HG03432 (cell line): ENCODE measurements at regions not wholly inside any gene's neighbourhood (a gene's known extent, or its start where the extent isn't known, plus 50 kb on each side); places are given as distances from the start of the nearest gene placed in this dataset.

Source experiments
- ATAC-seq: cut with Tn5 transposase; IDR thresholded peaks from one replicate; pipeline ENCODE4 v1.9.1; 2021; ENCODE audit warnings: mild to moderate bottlenecking, moderate library complexity; ENCODE audit not compliant: unreplicated experiment

DNA sequence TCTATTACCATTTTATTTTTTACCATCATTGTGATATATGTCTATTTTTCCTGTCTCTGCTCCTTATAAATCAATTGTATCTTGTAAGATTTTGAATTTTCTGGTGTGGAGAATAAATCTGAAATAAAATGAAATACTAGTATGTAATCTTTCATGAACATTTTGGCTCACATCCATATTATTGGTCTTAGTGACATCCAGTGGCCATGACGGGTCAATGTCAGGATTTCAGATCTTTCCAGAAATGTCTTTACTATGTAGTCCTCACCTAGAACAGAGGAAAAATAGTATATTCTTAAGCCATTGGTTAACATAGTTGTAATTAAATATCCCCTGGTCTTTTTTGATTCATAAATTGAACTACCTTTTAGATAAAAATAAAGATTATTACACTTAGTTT is 109.8 kb upstream of the GPC6 start:
- no peak for ATAC-seq

DNA sequence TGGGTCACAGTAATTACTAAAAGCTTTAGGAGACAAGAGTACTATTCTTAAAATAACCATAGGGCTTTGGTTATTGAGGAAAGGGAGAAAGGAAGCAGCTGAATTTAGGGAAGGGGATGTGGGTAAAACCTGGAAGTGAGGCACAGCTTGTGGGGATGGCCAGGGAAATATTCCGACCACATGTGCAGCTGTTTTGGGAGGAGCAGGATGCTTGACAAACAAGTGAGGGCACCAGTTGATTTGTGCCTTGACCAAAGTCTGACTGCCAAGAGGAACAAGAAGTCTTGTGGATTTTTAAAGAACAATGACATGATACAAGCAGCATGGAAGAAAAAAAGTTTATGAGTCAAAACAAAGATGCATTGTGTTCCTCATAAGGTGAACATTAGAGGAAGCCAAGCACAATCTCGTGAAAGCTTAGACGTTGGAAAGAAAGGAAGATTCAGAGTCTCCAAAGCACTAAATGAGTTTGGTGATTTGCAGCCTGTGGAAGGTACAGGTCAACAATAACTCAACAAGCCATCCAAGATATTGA is 108.5 kb upstream of the GPC6 start:
- no peak for ATAC-seq

DNA sequence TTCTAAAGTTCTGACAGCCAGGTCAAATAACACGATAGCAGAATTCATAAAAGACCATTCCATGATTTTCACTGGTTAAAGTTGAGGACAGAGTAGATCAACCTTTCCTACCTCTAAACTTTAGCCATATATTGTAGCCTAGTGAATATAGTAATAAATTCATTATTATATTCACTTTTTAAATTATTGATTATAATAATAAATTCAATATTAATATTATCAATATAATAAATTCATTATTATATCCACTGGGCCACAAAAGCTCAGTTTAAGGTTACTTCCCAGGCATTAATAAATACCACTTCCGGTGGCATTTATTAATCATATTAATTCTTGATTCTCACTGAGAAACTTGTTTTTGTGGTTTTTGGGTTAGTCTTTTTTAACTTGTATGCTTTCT is 85.7 kb upstream of the GPC6 start:
- ATAC-seq = no peak

DNA sequence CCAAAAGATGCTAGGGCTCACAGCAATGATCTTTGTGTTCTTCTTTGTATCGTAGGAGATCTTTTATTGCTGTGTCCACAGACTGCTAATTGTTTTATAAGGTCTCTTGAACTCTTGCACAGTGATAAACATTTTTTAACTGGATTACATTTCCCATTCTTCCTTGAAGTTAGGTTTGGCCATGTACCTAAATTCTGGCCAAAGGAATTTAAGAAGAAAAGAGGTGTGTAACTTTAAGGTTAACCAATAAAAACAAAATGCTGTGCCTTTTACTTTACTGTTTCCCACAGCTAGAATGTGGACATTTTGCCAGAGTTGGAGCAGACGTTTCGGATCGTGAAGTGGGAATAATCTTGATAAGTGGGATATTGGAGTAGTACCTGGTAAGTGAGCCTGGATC is 82.6 kb upstream of the GPC6 start:
- no peak for ATAC-seq

DNA sequence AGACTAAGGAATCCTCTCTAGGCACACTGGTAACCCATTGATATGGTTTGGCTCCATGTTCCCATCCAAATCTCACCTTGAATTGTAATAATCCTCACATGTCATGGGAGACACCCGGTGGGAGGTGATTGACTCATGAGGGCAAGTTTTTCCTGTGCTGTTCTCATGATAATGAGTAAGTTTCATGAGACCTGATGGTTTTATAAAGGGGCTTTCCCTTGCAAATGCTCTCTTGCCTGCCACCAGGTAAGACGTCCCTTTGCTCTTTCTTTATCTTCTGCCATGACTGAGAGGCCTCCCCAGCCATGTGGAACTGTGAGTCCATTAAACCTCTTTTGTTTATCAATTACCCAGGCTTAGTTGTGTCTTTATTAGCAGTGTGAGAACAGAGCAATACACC is 81.4 kb upstream of the GPC6 start:
- no peak for ATAC-seq

DNA sequence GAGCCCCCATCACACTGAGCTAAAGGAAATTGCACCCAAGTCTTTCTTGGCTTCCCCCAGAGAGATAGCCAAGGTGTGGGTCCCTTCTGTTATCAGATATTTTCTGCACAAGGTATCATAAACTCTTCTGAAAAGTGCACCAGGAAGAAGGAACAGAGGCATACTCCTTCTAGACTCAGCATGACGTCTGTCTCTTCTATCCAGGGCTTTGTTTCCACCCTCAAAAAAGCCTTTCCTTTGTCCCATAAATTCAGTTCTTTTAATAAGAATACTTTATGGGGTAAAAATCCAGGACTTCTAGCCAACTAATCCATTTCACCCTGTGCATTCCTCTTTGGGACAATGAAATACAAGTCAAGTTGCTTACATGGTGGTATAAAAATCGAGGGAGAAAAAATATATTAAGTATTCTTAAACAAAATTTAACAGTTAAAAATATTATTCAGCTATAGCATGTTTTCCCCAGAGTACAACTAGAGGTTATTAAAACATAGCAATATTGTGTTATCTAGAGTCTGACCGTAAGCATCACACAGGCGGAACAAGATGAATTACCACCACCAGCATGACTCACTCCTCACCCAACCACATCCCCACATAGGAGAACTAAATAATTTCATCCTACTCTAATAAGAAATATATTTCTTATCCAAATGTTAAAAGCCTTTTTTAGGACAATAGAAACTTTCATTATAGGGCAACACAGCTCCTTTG is 79.9 kb upstream of the GPC6 start:
- no peak for ATAC-seq

DNA sequence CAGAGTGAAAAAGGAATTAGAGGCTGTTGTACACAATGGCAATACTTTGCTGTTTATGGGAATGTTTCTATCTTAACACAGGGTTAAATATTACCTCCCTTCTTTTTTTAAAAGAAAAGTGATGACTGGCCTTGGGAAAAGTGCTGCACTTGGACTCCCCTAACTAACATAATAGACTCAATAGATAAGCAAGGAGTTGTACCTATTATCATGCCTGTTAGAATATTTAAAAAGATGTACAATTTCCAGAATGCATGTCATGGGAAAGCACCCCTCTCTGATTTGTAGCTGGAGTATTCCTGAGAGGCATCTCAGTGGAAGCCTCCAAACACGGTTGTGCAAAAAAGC is 79.3 kb upstream of the GPC6 start:
- no peak for ATAC-seq

DNA sequence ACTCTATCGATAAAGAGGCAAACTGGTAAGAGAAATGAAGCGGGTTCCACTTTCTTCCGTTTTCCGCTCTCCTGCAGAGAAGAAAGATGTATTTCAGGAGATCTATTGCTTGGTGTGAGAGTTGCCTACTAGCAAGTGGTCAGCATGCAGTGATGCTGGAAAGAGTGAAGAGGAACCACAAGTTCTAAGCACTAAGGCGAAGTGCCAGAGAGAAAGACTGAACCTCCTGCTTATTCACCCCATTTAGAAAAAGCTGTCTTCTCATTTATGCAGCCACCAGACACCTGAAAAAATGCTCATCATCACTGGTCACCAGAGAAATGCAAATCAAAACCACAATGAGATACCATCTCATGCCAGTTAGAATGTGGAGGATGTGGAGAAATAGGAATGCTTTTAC is 78.7 kb upstream of the GPC6 start:
- no peak for ATAC-seq

DNA sequence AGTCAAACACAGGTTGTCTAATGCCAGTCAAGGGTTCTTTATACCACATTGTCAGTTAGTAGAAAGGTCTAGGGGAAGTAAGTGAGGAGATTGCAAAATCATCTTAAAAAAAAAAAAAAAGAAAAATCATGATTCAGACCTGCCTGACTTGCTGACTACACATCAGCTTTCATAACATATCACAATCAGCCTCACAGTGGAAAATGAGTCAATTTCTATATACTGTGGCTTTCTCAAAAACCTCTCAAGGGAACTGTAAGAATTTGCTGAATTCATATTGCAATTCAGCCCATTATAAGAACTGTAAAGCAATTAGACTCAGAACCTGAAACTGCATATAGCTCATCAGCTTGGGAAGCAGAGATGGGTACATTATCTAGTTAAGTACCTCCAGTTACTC is 75.3 kb upstream of the GPC6 start:
- ATAC-seq = no peak

DNA sequence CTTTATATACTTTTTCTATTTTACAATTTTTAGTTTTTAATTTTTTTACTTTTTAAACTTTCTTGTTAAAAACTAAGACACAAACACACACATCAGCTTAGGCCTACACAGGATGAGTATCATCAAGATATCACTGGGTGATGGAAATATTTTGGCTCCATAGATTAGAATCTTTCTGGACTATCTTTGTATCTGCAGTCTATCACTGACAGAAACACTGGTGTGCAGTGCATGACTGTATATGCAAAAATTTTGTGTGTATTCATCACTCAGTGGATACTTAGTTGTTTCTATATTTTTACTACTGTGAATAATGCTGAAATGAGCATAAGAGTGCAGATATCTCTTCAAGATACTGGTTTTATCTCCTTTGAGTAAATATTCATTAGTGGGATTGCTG is 68.0 kb upstream of the GPC6 start:
- ATAC-seq = no peak

DNA sequence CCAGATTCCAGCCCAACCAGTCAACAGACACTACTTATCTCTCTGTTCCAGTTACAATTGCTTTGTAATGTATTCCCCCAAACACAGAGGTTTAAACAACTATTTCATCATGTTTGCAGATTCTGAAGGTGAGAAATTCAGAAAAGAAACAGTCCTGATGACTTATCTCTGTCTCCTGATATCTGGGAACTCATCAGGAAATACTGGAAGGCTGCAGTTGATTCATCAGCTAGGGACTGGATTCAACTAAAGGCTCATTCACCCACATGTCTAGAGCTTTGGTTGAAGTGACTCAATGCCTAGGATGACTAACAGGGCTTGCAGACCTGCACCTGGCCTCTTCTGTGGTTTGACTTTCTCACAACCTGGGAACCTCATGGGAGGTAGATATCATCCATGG is 56.6 kb upstream of the GPC6 start:
- no peak for ATAC-seq

DNA sequence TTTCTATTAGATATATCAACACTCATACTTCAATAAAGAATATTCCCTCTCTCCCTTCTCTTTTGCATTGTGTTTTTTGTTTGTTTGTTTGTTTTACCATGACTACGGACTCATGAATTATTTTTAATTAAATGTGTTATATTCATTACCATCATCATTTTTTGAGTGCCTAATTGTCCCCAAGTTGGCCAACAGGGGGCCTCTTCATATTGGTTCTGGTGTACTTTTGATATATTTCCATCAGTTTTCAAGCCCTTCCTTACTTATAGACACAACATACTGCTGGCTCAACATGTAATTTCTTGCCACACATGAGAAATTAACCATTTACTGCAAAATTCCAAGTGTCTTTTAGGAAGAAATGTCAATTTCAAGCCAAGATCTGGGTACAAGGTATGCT is 54.5 kb upstream of the GPC6 start:
- ATAC-seq = no peak

DNA sequence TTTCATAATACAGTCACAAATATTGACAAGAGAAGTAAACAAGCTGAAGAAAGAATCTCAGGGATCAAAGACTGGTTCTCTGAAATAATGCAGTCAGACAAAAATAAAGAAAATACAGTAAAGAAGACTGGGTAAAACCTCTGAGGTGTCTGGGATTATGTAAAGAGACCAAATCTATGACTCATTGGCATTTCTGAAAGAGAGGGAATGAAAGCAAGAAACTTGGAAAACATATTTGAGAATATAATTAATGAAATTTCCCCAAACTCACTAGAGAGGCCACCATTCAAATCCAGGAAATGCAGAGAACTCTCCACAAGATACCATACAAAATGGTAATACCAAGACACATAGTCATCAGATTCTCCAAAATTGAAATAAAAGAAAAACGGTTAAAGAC is 53.0 kb upstream of the GPC6 start:
- no peak for ATAC-seq

DNA sequence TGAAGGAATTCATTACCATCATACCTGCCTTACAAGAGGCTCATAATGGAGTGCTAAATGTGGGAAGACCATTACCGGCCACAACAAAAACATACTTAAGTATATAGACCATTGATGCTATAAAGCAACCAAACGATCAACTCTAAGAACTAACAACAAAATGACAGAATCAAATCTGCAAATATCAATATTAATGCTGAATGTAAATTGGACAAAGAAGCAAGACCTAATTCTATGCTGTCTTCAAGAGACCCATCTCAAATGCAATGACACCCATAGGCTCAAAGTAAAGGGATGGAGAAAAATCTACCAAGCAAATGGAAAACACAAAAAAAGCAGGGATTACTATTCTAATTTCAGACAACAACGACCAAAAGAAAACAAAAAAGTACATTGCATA is 52.3 kb upstream of the GPC6 start:
- ATAC-seq = no peak
